ENCODE measurements at regions not wholly inside any gene's neighbourhood (a gene's known extent, or its start where the extent isn't known, plus 50 kb on each side); places are given as distances from the start of the nearest gene placed in this dataset.

DNA sequence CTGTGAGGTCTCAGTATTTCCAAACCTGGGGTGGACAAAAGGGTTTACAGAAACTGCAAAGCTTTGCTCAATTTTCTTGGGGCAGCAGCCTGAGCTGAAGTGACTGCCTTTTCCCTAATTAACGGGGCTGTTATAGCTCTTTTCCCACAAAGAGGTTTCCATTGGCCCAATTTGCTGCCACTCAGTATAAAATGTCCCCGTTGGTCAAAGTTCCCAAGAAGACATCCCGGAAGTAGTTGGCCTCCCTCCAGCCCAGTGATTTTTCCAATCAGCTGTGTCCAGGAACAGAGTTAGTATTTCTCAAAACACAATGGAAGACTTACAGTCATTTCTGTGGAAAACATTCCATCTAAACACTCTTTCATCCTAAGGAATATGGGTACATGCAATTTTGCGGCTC is 643.6 kb downstream of the ACTL7B start:
- DNase-seq: peak; percentile 25

DNA sequence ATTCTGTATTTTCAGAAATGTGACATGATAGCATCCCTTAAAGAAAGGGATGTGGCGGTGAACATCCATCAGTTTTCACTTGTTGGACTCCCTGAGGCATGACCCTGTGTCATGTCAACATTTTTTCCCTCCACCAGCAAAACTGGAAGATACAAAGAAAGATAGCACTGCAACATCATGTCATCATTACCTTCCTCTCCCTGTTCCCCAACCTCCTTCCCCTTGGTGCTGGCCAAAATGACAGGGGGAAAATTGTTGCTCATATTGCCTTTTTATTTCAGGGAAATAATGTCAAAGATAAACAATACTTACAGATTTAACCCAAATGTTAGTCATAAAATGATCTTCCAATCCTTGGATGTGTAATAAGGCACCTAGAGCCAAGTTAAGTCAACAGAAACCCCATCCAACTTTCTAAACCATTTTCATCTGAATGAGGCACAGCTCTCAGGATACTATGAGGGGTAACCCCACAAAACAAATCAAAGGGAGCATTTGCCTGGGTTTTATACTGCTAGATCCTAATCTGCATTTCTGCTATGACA is 644.3 kb downstream of the ACTL7B start:
- no peak for DNase-seq

DNA sequence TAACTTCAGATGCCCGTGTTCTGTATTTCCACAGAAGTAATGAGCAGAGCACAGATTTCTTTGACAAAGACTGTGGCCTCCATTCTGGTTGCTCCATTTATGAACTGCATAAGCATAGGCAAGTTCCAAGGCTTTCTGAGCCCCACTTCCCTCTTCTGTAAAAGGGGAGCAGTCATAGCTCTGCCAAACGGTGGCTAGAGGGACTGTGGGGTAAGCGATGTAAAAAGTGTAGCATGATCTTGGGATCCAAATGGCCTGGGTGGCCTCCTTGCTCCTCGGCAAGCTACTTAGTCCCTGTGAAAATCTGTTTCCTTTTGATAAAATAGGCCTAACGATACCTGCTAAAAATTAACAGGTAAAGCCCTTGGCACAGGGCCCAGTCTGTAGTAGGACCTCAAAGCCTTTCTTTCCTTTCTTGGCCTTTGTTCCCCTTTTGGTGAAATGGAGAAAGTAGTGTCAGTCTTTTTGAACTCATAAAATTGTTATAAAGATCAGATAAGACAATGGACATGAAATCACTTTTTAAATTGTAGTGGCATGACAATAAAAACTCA is 646.6 kb downstream of the ACTL7B start:
- no peak for DNase-seq

DNA sequence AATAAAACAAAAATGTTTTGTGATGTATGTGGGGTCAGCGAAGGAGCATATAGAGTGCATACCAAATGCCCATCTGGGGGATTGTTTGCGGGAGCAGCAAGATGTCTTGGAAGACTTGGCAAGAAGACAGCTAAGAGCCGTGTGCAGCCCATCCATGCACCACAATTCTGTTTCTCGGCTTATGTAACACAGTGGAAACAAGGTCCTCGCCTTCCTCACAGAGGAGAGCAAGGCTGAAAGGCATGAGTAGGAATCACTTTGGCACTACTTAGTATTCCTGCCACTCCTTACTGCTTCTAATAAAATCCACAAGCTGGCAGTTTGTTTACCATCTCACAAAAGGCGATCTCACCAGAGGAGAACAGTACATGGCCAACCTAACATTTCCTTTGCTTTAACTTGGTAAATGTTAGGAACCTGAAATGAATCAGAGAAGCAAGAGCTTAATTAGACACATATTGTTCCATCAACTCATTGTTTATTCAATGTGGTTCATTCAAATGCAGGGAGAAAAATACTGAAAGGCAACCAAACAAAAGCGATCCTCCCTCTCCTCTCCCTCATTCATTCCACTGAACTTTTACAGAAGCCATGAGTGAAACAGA is 648.1 kb downstream of the ACTL7B start:
- DNase-seq: peak; percentile 75

DNA sequence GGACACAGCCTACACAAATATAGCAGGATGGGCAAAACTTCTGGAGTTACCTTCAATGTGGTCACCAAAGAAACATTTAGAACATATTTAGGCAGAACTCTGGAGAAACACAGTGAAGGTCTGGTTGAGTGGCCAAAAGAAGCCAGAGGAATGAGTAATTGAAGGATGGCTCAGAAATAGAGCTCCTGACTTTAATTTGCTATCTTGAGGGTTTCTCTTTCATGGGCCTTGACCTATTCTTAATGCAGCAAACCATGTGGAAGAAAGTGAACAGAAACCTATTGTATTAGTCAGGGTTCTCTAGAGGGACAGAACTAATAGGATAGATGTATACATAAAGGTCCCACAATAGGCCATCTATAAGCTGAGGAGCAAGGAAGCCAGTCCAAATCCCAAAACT is 650.5 kb downstream of the ACTL7B start:
- no peak for DNase-seq

DNA sequence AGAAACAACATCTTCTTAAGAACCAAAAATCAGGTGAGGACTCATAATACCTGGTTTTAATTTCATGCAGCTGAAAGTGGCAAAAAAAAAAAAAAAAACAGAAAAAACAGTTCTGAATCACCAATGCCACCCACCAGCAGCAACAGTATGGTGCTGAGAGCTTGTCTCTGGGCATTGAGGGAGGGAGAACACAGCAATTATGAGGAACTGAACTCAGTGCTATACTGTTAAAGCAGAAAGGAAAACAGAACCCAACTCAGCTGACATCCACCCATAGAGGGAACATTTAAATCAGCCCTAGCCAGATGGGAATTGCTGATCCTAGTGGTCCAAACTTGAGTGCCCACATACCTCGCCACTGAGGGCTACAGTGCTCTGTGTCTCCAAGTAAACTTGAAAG is 657.9 kb downstream of the ACTL7B start:
- DNase-seq: no peak

DNA sequence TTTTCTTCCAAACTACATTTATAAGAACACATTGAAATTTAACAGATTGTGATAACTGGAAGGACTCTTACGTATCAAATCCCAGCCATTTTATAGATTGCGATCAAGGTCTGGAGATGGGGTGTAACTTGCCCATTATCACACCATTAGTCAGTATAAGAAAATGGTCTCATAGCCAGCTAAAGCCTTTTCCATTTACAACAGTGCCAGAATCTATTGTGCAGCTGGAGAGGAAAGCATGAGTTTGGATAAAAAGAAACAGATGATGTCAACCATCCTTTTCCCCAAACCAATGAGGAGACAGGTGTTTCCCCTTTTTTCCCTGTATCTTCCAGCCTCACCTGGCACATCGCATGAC is 658.8 kb downstream of the ACTL7B start:
- no peak for DNase-seq

DNA sequence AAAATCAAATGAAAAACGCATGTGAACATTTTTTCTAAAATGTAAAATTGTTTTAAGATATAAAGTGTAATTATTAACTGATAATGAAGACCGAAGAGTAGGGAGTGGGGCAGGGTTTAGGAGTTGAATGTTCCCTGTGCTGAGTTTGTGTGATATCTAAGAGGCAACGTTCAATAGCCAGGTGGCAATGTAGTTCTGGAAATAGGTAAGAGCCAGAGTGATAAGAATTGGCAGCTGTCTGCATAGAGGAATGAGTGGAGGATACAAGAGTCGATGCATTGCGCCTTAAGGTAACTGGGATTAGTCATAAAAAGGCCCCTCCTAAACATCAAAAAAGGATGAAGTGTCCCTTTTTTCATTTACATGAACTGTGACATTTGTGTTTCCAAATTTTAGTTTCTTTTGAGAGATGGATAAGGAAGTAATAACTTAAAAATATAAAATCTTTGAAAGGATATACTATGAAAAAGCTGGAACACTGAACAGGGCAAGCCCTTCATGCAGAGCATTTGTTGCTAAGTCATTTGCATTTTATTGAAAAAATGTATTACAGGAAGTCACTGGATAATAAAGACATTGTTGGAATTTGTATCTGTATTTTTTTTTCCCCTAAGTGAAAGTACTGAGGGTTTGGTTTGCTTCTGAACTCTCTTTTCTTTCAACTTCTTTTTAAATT is 659.3 kb downstream of the ACTL7B start:
- DNase-seq: no peak

DNA sequence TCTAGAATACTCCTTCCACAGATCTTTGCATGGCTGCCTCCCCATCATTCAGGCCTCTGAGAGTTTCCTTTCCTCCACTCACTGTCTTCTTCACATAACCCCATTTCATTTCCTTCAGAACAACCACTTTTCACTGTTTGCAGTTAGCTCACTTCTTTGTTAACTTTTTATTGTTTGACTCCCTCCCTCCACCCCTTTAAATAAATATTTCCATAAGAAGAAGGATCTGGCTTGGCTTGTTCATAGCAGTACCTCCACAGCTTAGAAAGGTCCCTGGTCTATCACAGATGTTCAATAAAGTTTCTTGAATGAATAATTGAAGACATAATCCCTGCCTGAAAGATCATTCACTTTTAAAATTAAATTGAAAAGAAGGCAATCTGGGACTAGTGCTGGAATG is 661.6 kb downstream of the ACTL7B start:
- DNase-seq: no peak

DNA sequence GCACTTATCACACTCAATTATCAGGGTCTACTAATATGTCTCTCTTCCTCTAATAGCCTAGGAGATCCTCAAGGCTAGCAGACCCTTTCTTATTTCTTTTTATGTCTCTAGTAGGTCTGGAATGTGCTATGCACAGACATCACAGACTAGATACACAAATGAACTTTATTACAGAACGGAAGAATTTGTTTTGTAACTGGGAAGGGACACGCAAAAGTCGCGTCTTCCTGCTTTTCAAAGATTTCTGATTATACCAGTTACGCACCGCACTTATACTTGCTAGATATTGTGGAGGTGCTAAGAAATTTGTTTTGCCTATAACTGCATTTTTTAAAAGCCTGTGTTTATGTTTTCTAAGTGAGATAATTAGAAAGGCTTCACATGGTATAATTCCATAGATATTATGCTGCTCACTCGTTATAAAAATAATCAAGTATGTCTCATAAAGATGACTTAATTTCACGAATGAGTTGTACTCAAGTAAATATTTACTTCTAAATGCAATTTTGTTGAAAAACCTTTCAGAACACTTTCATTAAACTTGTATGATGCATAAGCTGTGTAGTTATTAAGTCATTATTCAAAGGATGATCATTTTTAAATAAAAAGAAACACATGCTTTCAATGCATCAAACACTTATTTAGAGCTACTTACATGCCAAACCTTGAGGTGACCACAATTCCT is 662.6 kb downstream of the ACTL7B start:
- DNase-seq: no peak

DNA sequence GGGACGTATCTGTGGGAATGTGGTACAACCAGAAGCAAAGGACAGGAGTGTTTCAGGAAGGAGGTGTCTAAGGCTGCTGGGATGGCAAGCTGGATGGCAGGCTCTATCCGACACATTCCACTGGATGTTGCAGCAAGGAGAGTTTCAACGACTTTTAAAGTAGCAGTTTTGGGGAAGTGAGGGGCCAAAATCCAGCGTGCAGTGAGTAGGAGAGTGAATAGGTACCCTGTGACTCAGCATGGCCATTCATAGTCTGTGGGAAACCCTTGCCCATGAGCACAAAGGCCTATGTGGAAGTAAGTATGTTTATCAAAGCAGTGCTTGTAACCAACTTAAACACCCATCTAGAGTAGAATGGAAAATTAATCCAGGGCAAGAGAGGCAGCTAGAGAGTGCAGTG is 664.7 kb downstream of the ACTL7B start:
- no peak for DNase-seq

DNA sequence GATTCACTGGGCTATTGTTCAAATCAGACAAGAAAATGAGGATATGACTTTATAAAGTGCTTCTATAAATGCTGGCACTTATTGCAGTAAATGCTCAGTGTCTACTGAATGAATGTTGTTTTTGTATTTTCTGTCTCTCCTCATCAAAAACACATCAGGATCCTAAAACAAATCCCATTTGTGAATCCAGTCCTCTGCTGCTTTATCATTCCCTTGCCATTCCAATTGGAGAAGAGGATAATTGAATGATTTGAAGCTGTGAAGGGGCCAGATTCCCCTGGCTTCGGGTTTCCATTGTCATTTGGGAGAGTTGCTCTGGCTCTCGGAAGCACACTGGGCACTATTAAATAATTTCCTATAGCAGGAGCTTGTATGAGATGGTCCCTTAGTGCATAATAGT is 666.8 kb downstream of the ACTL7B start:
- DNase-seq: no peak

DNA sequence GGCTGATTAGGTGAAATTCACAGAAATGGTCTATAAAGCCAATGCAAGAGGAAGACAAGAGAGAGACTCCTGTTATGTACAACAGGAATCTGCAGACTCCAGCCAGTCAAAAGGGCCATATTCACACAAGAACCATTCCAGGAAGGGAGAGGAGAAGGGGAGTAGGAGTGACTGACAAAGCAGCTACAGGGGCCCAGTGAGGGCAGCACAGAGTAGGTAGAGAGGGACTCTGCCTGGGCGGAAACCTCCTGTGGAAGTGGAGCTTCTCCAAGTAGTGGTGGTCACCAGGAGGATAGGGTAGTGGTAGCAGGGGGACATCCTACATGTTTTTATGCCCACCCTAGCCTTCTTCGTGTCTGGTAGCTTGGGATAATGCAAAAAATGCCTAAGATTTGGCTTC is 667.3 kb downstream of the ACTL7B start:
- DNase-seq: no peak

DNA sequence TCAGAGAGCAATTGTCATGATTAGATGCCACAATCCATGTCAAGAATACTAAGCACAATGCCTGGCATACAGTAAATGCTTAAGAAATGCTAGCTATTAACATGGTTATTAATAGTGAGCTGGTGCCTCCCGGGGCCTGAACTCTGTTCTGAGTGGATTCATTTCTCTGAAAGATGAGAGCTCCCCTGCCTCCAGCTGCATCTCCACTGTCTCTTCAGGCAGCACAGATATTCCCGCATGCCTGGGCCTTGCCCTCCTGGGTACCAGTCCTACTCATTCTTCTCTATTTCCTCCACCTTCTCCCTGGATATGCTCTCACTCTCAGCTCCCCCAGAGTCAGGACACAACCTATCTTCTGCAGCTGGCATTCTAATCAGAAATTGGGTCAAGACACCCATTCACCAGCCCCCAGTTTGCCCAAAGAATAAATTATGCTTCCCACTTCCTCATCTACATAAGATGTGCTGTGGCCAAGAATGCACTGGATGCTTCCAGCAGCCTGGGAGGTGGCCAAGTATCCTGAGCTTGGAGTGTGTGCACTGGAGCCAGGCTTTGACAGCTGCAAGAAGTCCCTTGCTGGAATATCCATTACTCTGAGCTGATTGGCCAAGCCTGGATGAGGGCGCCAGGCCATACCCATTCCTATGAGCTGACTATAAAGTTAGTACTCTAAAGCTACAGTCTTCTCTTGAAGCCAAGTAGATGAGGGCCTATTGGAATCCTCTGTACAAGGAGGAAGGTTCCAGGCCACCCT is 669.0 kb downstream of the ACTL7B start:
- DNase-seq: peak; percentile 80

DNA sequence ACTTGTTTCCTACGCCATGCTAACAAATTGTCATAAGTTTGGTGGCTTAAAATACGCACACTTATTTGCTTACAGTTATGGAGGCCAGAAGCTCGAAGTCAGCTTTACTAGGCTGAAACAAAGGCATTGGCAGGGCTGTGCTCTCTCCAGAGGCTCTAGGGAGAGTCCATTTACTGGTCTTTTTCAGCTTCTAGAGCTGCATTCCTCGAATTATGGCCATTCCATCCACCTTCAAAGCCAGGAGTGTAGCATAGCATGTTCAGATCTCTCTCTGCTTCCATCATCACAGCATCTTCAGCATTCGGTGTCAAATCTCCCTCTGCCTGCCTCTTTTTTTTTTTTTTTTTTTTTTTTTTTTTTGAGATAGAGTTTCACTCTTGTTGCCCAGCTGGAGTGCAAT is 670.2 kb downstream of the ACTL7B start:
- no peak for DNase-seq

DNA sequence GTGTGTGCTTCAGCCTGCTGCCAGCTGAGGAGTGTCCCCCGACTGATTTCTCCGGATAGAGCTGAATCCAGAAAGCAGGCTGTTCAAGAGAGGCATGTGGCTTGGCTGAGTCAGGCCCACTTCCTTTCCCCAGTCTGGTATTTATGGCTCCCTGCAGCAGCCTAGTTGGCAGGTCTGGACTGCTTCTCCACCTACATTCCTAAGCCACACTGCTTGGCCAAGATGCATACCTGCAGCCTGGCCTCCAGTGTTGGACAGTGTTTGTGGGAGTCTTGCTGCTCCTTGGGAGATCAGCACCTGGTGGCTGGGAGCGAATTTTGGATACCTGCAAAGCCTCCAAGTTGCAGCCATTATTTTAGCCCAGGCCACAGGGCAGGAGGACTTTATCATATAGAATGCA is 670.8 kb downstream of the ACTL7B start:
- peak; percentile 74 for DNase-seq

DNA sequence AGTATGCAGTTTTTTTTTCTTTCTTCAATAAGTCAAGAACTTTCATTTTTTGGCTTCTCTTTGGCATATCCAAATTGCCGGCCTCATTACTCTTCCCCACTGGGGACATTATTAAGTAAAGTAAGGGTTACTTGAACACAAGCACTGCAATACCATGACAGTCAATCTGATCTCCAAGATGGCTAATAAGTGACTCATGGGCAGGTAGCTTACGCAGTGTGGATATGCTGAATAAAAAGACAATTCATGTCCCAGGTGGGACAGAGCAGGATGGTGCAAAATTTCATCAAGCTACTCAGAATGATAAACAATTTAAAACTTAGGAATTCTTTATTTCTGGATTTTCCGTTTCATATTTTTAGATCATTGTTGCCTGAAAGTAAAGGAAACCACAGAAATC is 671.8 kb downstream of the ACTL7B start:
- DNase-seq: no peak

DNA sequence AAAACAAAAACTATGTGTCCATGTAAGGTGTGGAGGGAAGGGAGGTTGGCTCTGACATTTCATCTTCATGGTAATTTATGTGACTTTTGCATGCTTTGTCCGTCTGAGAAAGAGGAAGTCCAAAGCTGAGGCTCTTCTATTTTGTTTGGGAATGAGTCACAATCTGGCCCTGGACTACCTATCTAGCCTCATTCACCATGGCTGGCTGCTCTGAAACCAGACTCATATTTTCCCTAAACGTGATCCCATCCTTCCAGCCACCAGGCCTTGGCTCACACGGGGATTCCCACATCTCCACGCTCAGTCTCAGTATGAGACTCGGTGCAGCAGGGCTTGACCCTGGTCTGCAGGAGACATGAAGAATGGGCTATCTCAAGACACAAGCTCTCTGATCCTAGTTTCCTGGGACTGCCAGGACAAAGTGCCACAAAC is 672.8 kb downstream of the ACTL7B start:
- peak; percentile 68 for DNase-seq

DNA sequence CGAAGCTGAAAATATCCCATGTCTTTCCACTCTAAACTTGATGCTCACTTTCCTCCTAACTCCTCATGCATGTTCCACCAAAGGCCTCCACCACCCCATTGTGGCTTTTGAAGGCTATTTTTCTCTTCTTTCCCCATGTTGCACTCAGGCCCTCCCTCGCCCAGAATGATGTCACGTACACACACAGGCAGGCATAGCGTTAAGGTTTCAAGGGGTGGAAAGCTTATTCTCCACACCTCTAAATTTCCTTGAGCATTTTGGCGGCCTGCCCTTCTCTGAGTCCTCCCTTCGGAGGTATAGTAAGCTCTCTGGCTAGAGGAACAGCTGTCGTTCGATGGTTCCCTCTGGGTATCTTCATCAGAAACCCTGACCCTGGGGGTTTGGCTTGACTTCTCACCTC is 673.5 kb downstream of the ACTL7B start:
- DNase-seq: no peak

DNA sequence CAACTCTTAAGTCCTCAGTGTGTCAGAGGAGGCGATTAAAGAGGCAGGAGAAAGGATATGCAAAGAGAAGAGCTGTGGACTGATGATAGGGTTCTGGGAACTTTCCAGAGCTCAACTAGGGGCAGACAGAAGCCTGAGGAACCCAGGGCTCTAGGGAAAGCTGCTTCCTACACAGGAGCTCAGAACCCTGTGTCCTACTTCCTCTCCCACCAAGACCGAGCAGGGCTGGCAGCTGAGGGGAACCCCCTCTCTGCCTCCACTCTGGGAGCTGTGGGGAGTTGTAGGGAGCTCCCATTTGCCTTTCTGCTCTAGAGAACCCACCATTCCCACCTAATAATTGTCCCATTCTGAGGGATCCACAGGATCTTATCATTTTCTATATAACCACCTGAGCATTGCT is 674.3 kb downstream of the ACTL7B start:
- no peak for DNase-seq

DNA sequence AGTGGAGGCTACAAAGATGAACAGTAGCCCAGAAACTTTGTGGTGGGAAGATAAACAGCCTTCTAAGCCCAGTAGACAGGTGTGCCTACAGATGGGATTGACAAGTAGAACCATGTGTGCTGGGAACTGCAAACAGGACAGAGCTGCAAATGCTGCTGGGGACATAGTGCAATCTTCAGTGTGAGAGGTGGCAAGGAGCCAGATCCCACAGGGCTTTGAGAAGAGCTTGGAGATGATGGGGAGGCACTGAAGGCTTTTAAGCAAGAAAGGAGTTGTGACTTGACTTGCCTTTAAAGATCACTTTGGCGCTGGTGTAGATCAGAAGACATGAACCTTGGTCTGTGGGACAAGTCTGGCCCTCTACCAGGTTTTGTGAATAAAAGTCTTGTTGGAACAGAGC is 675.2 kb downstream of the ACTL7B start:
- no peak for DNase-seq

DNA sequence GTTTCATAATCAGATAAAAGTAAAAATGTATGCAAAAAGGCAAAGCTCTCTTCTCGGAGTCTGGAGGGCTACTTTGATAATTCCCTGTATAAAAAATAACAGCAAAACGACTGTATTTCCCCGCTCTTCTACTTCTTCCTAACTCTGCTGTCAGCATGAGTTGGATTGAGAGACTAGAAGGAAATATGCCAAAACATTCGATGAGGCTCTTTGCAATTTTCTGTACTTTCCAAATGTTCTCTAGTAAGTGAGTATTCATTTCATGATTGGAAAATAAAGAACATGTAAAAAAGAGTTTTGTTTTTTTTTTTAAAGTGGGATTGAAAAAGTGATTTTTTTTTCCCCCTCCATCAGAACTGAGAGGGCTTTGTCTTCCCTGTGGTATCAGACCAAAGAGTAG is 677.5 kb downstream of the ACTL7B start:
- no peak for DNase-seq

DNA sequence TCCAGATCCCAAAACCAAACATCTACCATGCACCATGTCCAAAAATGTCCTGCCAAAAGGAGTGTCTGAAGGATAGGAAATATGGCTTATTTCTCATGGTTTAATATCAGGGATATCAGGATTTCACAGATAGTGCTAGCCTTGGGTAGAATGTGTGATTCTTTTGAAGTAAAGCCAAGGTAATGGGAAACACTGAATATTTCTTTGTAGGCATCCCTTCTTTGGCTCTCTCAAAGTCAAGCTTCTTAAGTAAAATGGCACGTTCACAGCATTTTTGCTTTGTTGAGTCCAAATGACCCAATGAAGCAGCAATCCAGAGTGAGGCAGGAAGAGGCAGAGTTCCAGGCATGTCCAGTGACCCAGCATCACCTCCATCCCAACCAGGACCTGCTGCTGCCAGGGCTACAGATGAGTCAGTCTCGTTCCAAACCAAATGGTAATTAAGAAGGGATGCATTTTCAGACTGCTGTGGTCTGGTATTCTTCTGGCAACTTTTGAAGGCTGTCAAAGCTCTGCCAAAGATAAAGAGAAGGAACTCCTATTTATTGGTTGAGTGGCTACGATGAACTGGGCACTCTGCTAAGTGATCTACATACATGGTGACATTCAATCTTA is 678.8 kb upstream of the KLF4 start:
- no peak for DNase-seq

Data from fibroblast of skin of right biceps (primary cell).